Daoy (cell line): ENCODE measurements at regions not wholly inside any gene's neighbourhood (a gene's known extent, or its start where the extent isn't known, plus 50 kb on each side); places are given as distances from the start of the nearest gene placed in this dataset.

Source experiments
- DNase-seq: peaks from one replicate; pipeline ENCODE4 v3.0.0-alpha.2; 2015; ENCODE audit warnings: low read depth

DNA sequence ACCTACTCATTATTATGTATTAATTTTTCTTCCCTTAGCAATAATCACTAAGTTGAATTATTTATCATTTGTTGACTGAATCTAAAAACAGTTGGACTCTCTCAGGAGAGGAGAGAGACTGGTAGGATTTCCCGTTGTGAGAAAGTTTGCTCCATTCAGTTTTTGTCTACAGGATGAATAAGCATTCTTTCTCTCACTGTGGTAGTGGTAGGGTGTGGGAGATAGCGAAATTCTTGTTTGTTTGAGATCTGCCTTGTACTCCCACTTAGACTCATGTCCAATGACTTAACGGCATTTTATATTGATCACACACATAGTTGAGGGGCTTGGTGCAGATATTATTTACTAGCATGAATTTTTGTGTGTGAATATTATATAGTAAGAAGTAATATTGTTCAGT lies 421.0 kb upstream of the PDE3A start:
- no peak for DNase-seq

DNA sequence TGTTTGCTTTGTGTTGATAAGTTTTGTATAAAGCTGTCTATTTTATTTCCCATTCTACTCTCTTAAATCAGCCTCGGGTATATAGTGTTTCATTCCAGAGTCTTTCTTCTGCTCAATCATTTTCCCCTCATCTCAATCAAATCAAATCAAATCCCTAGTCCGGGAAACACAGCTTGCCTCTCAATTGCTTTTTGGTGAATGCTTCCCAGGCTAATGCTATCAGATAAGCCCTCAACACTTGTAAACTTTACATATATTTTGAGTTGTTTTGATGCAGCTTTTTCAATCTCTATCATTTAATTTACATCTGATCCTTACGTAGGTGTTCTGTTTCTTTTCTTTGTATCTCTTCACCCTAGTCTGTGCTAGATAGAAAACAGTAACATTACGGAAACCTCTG lies 416.7 kb upstream of the PDE3A start:
- DNase-seq = no peak

DNA sequence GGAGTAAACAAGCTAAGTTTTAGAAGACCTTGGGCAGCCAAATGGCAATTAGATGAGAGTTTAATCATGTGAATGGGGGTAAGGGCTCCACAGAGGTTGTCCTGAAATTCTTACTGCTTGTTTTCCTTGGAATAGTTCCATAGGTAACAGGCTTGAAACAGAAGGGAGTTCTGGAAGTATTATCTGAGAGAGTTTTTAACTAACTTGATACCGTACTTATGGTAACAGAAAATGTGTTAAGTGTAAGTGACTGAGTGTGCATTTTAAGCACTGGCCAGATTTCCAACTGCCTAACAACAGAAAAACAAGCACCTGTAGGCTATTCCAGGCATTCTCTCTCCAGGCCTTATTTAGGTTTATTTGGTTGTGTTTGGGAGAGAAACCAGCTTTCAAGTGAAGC lies 414.6 kb upstream of the PDE3A start:
- DNase-seq = no peak

DNA sequence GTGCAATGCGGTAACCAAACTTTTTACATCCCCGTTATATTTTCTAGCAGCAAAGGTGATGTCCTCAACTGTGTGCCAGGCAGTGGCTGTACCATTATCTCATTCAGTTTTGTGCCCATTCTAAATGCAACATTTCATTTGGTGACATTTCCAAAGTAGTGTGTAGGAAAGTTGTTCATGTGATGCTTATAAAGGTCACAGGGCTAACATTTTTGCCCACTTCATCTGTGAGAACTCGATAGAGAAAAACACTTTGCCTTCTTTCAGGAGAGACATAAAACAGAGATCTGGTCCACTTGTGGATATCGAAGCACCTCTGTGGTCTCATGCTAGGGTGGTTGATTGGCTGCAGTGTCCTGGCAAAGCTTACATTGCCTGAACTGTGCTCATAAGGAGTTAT lies 414.2 kb upstream of the PDE3A start:
- DNase-seq = no peak

DNA sequence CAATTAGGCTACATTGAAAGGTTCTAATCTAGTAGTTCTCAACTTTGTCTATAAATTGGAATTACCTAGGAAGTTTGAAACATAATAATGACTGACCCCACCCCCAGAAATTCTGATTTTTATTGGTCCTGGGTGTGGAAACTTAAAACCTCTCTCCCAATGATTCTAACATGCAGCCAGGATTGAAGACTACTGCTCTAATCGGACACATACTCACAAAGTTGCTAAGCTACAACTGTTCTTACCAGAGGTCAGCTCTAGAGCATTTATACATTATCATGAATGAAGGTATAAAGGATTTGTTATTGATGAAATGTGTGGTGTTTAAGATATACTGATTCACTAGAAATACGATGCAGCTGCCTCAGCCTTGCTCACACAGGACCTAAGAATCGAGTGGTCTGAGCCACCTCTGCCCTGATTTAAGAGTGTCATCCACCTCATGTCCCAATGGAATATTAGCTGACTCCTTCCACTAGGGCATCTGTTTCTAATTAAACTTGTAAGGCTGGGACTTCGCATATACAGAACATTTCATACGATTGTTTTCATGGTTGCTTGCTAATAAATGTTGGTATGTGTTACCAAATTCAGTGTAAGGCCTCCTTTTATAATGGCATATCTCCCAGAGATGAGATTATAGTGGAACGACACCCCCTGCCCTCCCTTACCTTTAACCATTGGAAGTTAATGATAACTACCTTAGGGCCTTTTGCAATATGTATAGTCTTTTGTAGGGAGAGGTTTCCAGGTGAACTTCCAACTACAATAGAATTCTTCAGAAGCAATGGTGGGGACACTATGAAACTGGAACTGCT lies 410.8 kb upstream of the PDE3A start:
- no peak for DNase-seq

DNA sequence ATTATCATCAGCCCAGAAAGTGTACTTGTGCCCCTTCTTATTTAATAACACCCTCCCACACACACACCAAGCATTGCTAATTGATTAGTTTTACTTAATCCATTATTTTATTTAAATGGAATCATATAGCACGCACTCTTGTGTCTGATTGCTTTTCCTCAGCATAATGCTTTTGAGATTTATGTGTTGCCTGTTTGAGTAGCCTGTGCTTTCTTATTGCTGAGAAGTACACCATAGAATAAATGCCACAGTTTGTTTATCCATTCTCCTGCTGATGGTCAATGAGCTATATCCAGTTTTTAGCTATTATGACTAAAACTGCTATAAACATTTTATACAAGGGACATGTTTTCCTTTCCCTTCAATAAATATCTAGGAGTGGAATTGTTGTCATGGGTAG lies 409.9 kb upstream of the PDE3A start:
- no peak for DNase-seq

DNA sequence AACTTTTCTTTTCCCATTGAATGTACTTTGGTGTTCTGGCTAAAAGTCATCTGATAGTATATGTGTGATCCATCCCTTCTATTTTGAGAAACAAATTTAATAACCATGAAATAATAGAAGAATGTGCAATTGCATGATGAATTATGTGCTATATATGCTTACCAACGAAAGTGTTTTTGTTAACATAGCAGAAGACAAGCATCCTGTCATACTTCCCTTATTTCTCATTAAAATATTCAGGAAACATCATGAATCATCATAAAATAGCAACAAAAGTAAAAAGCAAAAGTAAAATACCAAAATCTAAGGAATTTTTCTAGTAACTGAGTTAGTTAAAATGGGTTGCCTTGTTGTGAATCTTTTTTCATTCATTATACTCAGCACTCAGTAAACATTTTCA lies 409.0 kb upstream of the PDE3A start:
- DNase-seq = no peak

DNA sequence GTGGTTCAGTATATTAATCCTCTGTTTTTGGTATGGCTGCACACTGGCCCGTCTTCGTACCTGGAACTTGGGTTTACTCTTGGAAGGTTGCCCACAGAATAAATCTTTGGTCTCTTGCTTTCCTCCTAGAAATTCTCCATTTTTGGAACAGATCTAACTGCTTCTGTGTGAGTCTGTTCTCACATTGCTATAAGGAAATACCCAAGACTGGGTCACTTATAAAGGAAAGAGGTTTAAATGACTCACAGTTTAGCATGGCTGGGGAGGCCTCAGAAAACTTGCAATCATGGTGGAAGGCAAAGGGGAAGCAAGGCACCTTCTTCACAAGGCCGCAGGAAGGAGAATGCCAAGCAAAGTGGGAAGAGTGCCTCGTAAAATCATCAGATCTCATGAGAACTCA lies 407.8 kb upstream of the PDE3A start:
- DNase-seq = no peak

DNA sequence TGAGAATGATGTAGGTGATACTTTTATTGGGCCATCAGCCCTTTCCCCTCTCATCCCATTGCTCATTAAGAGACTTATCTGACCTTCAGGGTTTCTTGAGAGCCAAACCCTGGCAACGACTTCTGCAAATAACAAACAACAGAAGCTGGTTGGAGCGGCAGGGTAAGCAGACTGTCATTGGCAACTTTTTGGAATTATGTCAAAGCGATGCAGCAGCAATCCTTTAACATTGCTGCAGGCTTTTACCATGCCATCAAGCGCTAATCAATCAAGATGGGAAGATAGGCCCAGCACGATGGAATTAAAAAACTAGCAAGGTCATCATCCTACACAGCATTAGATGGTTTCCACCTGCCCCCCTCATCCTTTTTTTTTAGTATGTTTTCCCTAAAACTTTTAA lies 406.1 kb upstream of the PDE3A start:
- no peak for DNase-seq

DNA sequence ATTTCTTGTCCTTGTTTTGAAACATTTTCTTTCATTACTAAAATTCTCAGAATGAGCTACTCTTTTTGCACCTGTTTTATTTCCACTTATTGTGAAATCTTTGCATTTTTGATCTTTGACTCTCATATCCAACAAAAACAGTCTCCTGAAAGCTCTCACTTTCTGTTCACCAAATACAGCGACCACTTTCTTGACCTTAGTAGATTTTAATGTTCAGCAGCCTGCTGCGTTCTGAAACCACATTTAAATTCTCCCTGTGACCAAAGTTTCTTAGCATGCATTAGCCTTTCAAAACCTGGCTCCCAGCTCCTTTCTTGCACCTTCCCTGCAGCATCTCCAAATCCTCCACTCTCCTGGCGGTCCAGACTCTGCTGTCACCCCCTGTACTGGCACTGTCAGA lies 404.4 kb upstream of the PDE3A start:
- no peak for DNase-seq

DNA sequence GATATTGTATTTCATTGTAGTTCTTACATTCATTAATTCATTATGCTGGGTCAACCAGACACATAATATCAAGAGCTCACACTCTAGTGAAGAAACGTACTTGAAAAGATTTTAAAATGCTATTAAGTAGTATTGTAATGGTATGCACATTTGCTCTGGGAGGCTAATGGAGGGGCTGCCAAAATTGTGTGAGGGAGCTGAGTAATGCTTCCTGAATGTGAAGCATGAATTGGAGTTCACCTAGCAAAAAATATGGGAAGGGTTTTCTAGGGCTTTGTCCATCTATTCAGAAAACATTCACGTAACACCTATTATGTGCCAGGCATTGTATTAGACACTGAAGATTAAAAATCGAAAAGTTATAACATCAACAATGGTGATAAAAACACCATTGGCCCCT lies 403.8 kb upstream of the PDE3A start:
- DNase-seq = no peak

DNA sequence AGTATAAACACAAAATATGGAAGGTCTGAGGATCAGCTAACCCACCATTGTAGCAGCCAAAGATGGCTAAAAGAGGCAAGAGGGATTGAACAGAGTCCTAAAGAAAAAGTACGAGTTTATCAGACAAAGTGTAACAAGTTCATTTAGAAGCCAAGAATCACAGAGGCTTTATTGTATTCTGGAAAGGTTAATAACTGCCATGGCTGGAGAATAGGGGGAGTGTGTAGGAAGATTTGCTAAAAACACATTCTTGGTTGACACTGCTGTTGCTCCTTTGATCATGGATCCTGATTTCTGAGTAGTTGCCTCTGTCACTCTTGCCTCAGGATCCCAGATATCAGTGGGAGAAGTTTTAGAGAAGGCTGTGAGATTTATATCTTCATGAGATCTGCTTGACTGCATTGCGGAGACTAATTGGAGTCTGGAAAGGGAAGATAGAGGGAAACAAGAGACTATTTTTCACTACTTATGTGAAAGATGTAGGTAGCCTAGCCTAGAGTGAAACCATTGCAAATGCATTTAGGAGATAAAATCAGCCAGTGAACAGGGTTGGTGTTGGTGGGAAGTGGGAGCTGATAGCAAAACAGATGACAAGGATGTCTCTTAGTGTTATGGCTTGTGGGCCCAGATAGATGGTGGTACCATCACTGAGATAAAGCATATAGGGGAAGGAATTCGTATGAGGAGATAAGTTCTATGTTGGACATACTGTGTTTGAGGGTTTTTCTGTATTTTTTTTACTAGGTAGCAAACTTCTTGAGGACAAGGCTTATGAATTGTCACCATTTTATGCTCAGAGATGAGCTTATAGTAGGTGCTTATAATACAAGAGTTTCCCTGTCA lies 402.9 kb upstream of the PDE3A start:
- DNase-seq = no peak

DNA sequence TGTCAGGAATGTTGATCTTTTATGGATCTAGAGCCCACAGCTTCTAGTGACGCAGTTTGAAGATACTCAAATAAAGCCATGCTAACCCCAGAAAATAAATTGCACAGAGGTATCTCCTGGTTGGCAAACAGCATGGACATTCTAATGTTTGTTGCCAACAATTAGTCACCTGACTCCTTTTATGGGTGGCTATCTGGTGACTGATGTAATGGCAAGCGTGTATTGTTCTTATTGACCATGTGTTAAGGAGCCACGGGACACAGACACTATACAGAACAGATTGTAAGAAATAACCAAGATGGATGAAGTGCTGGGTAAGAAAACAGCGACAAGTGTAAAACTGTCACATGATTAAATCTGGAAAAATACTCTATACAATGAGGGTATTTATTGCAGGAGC lies 401.3 kb upstream of the PDE3A start:
- no peak for DNase-seq

DNA sequence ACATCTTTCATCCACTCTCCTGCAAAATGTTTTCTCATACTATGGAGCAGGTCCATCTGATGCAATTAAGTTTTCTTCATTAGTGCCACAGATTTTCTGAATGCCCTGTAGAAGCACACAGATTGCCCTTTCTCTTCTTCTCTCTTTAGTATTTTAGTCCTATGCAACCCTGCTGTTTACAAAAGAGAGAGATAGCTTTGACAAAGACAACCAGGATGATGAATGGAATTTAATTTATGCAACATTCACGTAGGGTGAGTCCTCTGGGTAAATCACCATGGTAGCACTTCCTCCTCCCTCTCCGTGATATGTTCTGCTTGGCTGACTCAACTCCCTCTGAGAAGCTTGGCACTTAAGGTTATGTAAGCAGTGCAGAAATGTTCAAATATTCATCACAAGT lies 400.9 kb upstream of the PDE3A start:
- peak; percentile 71 for DNase-seq

DNA sequence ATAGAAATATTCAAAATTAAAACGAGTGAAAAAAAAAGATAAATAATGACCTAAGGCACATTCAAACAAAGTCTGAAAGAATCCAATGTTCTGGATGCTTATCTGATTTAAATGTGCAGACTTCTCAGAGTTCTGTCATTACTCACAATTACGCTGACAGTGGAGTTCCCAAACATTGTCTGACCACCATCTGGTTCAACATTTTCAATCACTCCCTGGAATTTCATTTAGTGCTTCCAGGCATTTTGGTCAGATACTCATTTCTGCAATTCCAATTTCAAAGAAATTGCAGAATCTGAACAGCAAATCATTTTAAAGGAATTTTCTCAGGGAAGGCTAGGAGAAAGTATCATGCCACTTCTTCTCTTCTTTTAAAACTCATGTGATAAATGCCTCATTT lies 398.2 kb upstream of the PDE3A start:
- DNase-seq = peak; percentile 26

DNA sequence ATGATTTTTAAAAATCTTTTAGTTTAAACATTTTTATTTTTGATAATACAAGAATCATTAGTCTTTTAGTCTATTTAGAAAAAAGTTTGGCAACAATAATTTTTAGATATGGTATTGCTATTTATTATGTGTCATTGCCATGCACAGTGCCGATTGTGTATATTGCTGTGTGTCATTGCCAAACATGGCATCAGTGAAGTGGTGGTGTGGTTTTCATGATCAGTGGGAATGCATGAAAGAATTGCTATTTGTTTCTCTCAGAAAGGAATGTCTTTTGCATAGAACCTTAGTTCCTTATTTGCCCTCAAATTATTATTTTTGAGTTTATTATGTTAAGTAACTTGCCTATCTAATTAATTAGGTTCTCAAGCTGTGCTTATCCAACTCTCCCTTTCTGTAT lies 397.5 kb upstream of the PDE3A start:
- no peak for DNase-seq

DNA sequence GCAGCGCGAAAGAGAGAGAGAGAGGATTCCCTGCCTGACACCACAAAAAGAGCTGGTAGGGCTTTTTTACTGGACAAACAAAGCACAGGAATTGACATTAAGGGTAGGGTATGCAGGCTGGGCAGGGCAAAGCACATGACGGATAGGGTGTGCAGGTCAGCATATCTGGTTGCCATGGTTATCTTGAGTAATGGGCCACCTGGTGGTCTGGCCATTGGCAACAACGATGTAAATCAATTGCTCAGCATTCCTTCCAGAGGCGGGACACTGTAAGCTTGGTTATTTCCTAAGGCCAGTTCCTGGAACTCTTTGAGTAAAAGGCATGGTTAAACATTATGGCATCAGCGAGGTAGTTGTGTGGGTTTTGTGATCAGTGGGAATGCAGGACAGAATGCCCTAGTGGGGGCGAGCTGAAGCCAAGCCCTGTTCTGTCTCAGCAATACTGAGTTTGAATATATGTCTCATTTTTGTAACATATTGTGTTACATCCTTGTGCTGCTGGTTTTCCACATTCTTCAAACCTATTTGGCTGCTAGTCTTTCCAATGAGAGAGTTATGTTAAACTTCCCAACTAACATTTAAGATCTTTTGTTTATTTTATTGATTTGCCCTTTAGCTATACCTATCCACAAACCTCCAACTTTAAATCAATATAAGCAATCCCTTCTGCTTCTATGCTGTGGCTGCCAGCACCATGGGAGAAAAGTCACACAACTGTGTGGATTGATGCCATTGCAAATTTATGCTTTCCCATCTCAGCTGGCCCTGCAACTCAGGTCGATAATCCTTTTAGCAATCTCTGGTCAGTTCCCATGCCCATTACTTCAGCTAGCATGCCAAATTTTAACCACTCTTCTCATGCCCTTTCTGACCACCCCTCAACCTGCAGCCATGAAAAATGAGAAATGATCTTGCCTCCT lies 396.7 kb upstream of the PDE3A start:
- peak; percentile 14 for DNase-seq

DNA sequence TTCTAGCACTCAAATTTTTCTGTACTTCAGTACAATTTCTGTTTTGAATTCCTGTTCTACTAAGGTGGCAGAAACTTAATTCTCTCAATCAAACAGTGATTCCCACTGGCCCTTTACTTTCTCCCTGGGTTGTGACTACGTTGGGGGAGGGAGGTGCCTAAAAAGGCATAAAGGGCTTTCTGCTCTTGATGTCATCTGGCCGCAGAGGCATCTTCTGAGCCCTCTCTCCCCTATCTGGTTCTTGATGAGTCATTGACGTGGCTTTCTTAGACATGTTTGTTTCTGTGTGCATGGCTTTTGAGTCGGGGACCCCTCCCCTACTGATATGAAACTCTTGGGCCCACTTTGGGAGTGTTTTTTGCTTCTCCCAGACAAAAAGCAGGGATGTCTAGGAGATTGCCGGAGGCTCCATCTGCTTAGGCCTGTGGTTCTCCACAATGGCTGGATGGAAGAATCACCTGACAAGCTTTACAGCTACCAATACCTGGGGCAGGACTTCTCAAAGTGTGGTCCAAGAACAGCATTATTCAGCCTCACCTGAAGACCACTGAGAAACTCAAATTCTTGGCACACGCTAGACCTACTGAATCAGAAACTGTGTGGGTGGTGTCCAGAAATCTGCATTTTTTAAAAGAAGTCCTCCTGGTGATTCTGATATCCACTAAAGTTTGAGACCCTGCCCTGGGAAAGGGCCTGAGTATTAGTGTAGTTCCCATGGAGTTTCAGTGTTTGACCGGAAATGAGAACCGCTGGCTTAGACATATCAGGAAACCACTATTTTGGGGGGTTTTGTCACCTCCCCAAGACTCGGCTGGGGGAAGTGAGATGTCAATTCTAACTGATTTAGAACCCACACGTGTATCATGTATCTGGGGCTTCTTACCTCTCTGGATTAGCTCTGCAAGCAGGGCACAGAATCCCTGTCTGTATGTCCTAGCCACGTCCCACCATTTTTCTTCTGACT lies 395.7 kb upstream of the PDE3A start:
- DNase-seq = no peak

DNA sequence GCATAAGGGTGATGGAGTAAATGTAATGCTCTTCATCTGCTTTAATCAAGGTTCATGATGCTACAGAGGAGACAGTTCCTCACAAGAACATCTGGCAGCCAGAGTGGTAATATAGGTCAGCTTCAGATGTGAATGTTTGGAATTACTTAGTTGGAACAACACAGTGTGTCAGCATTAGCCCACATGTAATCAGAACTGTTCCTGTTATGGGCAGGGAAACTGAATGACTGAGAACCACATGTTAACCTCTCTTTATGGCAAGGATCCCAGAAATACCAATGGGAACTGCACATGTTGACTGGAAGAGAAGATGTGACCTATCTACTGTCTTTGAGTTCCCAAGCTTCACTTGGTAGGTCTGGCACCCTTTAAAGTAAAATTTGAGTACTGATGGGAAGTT lies 390.1 kb upstream of the PDE3A start:
- DNase-seq = peak; percentile 62

DNA sequence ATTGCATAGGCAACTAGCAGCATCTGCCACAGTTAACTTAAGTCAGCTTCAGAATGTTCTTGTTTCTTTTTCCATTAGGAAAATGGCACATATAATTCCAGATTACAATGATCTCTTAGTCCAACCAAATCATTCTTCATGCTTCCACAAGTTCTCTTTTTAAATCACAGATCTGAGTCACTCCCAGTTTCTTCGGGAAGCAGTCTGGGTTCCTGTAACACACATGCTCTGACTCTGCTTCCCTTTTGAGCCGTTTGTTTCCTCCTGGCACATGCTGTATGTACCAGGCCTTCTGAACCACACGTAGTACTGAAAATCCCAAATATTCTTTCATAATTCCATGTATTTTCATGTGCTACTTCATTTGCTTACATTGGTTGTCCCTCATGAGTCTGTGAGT lies 388.8 kb upstream of the PDE3A start:
- DNase-seq = no peak

DNA sequence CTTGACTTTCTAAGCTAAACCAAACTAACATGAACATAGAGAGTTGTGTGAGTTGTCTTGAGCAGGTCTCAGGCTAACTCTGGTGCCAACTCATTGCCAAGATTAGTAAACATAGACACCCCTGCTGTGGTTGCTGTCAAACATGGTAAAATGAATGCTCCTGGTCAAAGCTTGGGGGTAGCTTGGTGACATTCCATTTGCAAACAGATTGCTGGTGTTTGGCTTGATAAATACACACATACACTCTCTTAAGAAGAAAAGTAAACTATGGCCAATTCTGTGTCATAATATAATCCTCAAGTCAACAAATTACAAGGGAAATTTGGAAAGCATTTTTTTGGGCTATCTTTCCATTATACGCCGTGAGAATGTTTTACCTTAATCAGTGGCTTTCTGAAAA lies 386.4 kb upstream of the PDE3A start:
- DNase-seq = no peak
